ENCODE measurements at regions not wholly inside any gene's neighbourhood (a gene's known extent, or its start where the extent isn't known, plus 50 kb on each side); places are given as distances from the start of the nearest gene placed in this dataset.
"Not testable (repeated sequence)": the region's sequence is repeated elsewhere in the genome, so short reads cannot be mapped to it uniquely, and the experiment has no call there.

GRCh38 chr2:184413671-184414229 lies 184.6 kb upstream of the ZNF804A start:
- DNase-seq (ENCODE audit: low spot score) = no peak

GRCh38 chr2:184416146-184416913 lies 182.0 kb upstream of the ZNF804A start:
- DNase-seq (ENCODE audit: low spot score) = no peak

GRCh38 chr2:184419744-184420143 lies 178.6 kb upstream of the ZNF804A start:
- DNase-seq (ENCODE audit: low spot score) = no peak

- DNase-seq (ENCODE audit: low spot score) = not testable (repeated sequence)
Observed at GRCh38 chr2:184421456-184421855, 176.9 kb upstream of the ZNF804A start.

- DNase-seq (ENCODE audit: low spot score) = no peak
Observed at GRCh38 chr2:184425083-184425482, 173.2 kb upstream of the ZNF804A start.

GRCh38 chr2:184444217-184444616 lies 154.1 kb upstream of the ZNF804A start:
- DNase-seq (ENCODE audit: low spot score) = no peak

- no peak for DNase-seq (ENCODE audit: low spot score)
Observed at GRCh38 chr2:184444623-184445223, 153.6 kb upstream of the ZNF804A start.

- no peak for DNase-seq (ENCODE audit: low spot score)
Observed at GRCh38 chr2:184449760-184450159, 148.6 kb upstream of the ZNF804A start.

- no peak for DNase-seq (ENCODE audit: low spot score)
Observed at GRCh38 chr2:184452907-184453306, 145.4 kb upstream of the ZNF804A start.

GRCh38 chr2:184455624-184456023 lies 142.7 kb upstream of the ZNF804A start:
- DNase-seq (ENCODE audit: low spot score) = no peak

- not testable (repeated sequence) for DNase-seq (ENCODE audit: low spot score)
Observed at GRCh38 chr2:184456693-184457092, 141.6 kb upstream of the ZNF804A start.

GRCh38 chr2:184463102-184463865 lies 135.0 kb upstream of the ZNF804A start:
- DNase-seq (ENCODE audit: low spot score) = no peak

GRCh38 chr2:184463866-184464248 lies 134.5 kb upstream of the ZNF804A start:
- DNase-seq (ENCODE audit: low spot score) = no peak

GRCh38 chr2:184468826-184469225 lies 129.5 kb upstream of the ZNF804A start:
- no peak for DNase-seq (ENCODE audit: low spot score)

- DNase-seq (ENCODE audit: low spot score) = no peak
Observed at GRCh38 chr2:184472481-184472880, 125.8 kb upstream of the ZNF804A start.

- DNase-seq (ENCODE audit: low spot score) = no peak
Observed at GRCh38 chr2:184481865-184482264, 116.5 kb upstream of the ZNF804A start.

- DNase-seq (ENCODE audit: low spot score) = no peak
Observed at GRCh38 chr2:184498936-184499335, 99.4 kb upstream of the ZNF804A start.

- DNase-seq (ENCODE audit: low spot score) = no peak
Observed at GRCh38 chr2:184504252-184504651, 94.1 kb upstream of the ZNF804A start.

- DNase-seq (ENCODE audit: low spot score) = no peak
Observed at GRCh38 chr2:184507254-184507653, 91.1 kb upstream of the ZNF804A start.

- no peak for DNase-seq (ENCODE audit: low spot score)
Observed at GRCh38 chr2:184517402-184517801, 80.9 kb upstream of the ZNF804A start.

- DNase-seq (ENCODE audit: low spot score) = peak; percentile 12
Observed at GRCh38 chr2:184520441-184520840, 77.9 kb upstream of the ZNF804A start.

GRCh38 chr2:184523732-184524131 lies 74.6 kb upstream of the ZNF804A start:
- no peak for DNase-seq (ENCODE audit: low spot score)

Data from umbilical cord (tissue), 1 donor.